Glutamatergic neuron (in vitro differentiated cells): ENCODE measurements at regions not wholly inside any gene's neighbourhood (a gene's known extent, or its start where the extent isn't known, plus 50 kb on each side); places are given as distances from the start of the nearest gene placed in this dataset.

ENCODE experiments used
- DNase-seq: peaks from one replicate; pipeline ENCODE4 v3.0.0; 2022
- H3K27ac Mint-ChIP-seq: one replicate; pipeline ENCODE4 v1.8.0; 2020; ENCODE audit warnings: mild to moderate bottlenecking, mixed read lengths, inconsistent platforms; ENCODE audit not compliant: unreplicated experiment
- H3K27me3 Mint-ChIP-seq: one replicate; pipeline ENCODE4 v1.8.0; 2020; ENCODE audit warnings: mild to moderate bottlenecking, moderate library complexity, mixed read lengths, inconsistent platforms; ENCODE audit not compliant: unreplicated experiment
- H3K36me3 Mint-ChIP-seq: one replicate; pipeline ENCODE4 v1.8.0; 2020; ENCODE audit warnings: mild to moderate bottlenecking, mixed read lengths, inconsistent platforms; ENCODE audit not compliant: unreplicated experiment
- H3K4me1 Mint-ChIP-seq: one replicate; pipeline ENCODE4 v1.8.0; 2020; ENCODE audit warnings: mild to moderate bottlenecking, low read depth, mixed read lengths, inconsistent platforms; ENCODE audit not compliant: unreplicated experiment
- H3K4me3 Mint-ChIP-seq: one replicate; pipeline ENCODE4 v1.8.0; 2020; ENCODE audit warnings: mild to moderate bottlenecking, mixed read lengths, inconsistent platforms; ENCODE audit not compliant: unreplicated experiment
- H3K9me3 Mint-ChIP-seq: one replicate; pipeline ENCODE4 v1.8.0; 2020; ENCODE audit warnings: mild to moderate bottlenecking, moderate library complexity, mixed read lengths, inconsistent platforms; ENCODE audit not compliant: unreplicated experiment
- CTCF ChIP-seq: fragments of 200-600 bp; sonication (generic); IDR thresholded peaks from one replicate; pipeline ENCODE4 v1.5.0; 2021; ENCODE audit not compliant: partially characterized antibody, unreplicated experiment

DNA sequence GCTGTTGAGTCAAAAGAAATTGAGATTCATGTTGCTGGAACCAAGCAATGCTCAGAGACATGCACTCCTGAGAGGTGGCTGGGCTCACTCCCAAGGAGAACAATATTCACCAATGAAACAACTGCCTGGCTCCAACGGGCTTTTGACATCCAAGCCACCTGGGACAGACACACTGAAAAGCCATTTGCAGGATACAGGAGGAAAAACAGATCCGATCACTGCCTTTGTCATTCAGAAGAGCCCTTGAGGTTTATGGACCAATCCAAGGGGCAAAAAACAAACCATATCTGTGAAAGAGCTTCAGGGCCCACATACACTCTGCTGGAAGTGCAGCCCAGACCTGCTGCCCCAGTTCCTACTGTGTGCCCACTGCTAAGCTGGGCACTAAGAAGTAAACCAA, 277.5 kb downstream of the NUAK1 start:
- no peak for DNase-seq
- no peak overlapping the region for H3K27ac Mint-ChIP-seq
- no peak for TF ChIP-seq CTCF
- H3K4me3 Mint-ChIP-seq, result no peak overlapping the region
- H3K4me1 Mint-ChIP-seq, result peaks cover 9% of the 10 kb centered on the region
- peaks cover 2% of the 10 kb centered on the region for H3K9me3 Mint-ChIP-seq
- H3K36me3 Mint-ChIP-seq, result peaks cover 10% of the 10 kb centered on the region
- H3K27me3 Mint-ChIP-seq, result no peaks in the 10 kb centered on the region

- TF ChIP-seq CTCF, result no peak
- peaks cover 2% of the 10 kb centered on the region for H3K9me3 Mint-ChIP-seq
- H3K27ac Mint-ChIP-seq, result no peak overlapping the region
- DNase-seq, result no peak
- no peak overlapping the region for H3K4me3 Mint-ChIP-seq
- H3K36me3 Mint-ChIP-seq, result peaks cover 10% of the 10 kb centered on the region
- H3K4me1 Mint-ChIP-seq, result peaks cover 9% of the 10 kb centered on the region
- H3K27me3 Mint-ChIP-seq, result no peaks in the 10 kb centered on the region
Observed at GRCh38 chr12:105862163-105862821, 276.5 kb downstream of the NUAK1 start.

- no peak for DNase-seq
- peaks cover 2% of the 10 kb centered on the region for H3K9me3 Mint-ChIP-seq
- H3K4me3 Mint-ChIP-seq, result no peak overlapping the region
- TF ChIP-seq CTCF, result no peak
- no peaks in the 10 kb centered on the region for H3K27me3 Mint-ChIP-seq
- H3K36me3 Mint-ChIP-seq, result peaks cover 10% of the 10 kb centered on the region
- peaks cover 9% of the 10 kb centered on the region for H3K4me1 Mint-ChIP-seq
- no peak overlapping the region for H3K27ac Mint-ChIP-seq
Observed at GRCh38 chr12:105864316-105864715, 274.4 kb downstream of the NUAK1 start.

DNA sequence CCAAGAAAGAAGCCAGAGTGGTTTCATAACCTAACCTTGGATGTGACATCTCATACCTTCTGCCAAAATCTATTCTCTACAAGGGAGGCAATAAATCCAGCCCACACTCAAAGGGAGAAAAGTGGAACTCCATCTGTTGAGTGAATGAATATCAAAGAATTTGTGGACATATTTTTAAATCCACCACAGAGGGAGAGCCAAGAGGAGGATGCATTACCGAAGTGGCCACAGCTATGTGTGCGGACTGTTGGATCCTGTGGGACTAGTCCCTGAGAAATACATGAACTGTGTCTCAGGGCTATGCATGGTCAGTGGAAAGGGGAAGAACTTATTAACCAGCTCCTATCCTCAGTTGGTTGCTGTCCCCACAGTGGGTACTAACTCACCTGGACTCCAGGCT, 273.9 kb downstream of the NUAK1 start:
- Mint-ChIP-seq H3K4me1 (peaks cover 9% of the 10 kb centered on the region), H3K4me3 (no peak overlapping the region), H3K36me3 (peaks cover 10% of the 10 kb centered on the region), H3K27me3 (no peaks in the 10 kb centered on the region), H3K27ac (no peak overlapping the region), H3K9me3 (peaks cover 2% of the 10 kb centered on the region)
- no peak for DNase-seq
- TF ChIP-seq CTCF, result no peak

DNA sequence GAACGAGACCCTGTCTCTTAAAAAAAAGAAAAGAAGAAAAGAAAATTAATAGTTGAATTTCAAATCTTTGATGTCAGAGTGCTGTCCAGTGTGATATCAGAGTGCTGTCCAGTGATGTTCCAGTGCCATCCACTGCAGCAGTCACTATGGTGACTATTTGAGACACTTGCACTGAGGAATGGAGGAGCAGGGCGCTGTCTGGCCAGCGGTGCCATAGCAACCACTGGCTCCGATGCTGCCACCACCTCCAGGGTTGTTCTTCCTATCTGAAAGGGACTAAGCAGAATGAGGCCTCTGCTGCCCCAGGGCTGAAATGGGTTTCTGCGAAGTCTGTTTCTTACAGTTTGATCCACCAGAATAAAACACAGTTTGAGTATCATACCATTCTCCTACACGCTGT, 272.9 kb downstream of the NUAK1 start:
- H3K27me3 Mint-ChIP-seq, result no peaks in the 10 kb centered on the region
- no peak overlapping the region for H3K27ac Mint-ChIP-seq
- peaks cover 6% of the 10 kb centered on the region for H3K4me1 Mint-ChIP-seq
- H3K4me3 Mint-ChIP-seq, result no peak overlapping the region
- H3K36me3 Mint-ChIP-seq, result peaks cover 12% of the 10 kb centered on the region
- DNase-seq, result no peak
- no peak for TF ChIP-seq CTCF
- peaks cover 2% of the 10 kb centered on the region for H3K9me3 Mint-ChIP-seq
